ENCODE measurements at regions not wholly inside any gene's neighbourhood (a gene's known extent, or its start where the extent isn't known, plus 50 kb on each side); places are given as distances from the start of the nearest gene placed in this dataset.

DNA sequence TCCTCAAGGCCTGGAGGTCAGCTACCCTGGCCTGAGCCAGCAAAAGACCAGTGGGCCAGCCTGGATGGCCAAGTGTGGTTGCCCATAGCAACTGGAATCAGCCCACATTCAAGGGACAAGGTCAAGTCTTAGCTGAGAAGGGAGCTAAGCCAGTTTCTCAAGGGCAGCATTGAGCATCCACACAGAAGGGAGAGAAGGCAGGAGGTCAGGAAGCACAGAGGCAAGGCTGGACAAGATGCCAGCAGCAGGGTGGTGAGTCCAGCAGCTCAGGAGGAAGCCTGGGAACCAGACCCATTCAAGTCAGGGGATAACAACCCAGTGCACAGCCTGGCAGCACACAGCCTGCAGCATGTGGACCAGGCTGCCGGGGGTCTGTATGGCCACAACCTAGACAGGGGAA, 54.0 kb upstream of the ZMIZ1 start:
- no peak for DNase-seq (ENCODE audit: extremely low read depth, low read depth, low spot score)

DNA sequence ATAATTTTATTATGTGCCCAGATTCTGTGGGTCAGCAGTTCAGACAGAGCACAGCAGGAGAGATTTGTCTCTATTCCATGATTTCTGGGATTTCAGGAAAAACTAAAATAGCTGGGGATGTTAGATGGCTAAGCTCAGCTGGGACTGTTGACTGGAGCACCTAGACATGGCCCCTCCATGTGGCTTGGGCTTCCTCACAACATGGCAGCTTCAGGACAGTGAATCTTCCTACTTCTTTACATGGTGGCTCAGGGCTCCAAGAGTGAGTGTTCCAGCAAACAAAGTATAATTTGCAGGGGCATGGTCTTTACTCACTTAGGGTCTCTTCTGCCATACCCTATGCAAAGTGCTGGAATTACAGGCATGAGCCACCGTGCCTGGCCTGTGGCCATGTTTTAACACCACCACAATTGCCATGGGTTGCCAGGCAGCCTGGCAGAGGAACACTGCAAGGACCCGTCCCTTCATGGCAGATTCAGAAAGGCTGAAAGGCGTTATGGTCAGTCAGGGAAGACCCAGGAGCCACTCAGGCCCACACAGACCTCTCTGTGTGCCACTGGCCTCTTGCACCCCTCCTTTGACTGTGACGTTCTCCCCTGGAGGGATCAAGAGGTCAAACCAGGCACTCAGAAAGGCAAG, 50.8 kb upstream of the ZMIZ1 start:
- DNase-seq (ENCODE audit: extremely low read depth, low read depth, low spot score), result no peak

DNA sequence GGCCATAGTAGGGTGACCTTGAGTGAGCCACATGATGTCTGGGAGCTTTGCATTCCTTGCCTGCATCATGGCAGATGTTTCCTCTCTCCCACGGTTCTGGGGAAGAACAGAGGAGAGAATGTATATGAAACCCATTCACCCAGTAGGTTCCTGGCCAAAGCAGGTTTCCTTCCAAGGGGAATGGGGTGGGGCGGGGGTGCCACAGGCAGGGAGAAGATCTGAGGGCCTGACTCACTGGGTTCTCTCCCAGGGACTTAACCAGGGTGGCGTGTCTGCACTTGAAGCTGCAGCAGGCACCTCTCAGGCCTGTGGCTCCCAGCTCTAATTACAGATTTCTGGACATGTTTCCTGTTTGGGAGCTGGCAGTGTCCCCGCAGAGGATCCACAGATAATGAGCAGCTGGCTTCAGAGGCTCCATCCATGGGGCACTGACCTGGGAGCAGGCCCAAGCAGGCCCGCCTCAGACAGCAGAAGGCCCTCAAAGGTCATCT, 50.2 kb upstream of the ZMIZ1 start:
- no peak for DNase-seq (ENCODE audit: extremely low read depth, low read depth, low spot score)
